22Rv1 (cell line): ENCODE measurements at regions not wholly inside any gene's neighbourhood (a gene's known extent, or its start where the extent isn't known, plus 50 kb on each side); places are given as distances from the start of the nearest gene placed in this dataset.

ENCODE experiments used
- ZFX ChIP-seq: fragments of 450-650 bp; IDR thresholded peaks from 2 replicates; pipeline ENCODE4 v1.6.1; 2017; ENCODE audit warnings: antibody characterized with exemption, borderline replicate concordance
- TF ChIP-seq, protein P1 (sequence below): fragments of 450-650 bp; IDR thresholded peaks from 2 replicates; pipeline ENCODE4 v1.5.1; 2017; ENCODE audit warnings: mild to moderate bottlenecking

DNA sequence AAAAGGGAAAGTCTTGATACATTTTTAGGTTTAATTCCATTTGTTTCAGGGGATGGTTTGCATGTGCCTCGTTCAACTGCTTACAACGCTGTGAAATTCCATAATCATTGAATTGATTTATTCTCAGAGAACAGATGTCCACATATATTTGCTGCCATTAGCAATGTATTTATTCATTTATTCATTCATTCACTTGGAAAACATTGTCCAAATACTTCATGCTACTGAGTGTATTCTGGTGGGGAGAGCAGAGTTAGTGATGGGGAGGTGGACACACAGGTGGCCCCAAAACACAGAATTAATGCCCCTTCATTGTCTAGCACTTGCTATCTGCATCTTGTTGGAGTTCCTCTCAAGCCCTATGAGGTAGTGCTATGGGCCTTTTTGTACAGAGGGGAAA, 141.2 kb upstream of the PARP11 start:
- no peak for TF ChIP-seq ZFX
- TF ChIP-seq, protein P1, sequence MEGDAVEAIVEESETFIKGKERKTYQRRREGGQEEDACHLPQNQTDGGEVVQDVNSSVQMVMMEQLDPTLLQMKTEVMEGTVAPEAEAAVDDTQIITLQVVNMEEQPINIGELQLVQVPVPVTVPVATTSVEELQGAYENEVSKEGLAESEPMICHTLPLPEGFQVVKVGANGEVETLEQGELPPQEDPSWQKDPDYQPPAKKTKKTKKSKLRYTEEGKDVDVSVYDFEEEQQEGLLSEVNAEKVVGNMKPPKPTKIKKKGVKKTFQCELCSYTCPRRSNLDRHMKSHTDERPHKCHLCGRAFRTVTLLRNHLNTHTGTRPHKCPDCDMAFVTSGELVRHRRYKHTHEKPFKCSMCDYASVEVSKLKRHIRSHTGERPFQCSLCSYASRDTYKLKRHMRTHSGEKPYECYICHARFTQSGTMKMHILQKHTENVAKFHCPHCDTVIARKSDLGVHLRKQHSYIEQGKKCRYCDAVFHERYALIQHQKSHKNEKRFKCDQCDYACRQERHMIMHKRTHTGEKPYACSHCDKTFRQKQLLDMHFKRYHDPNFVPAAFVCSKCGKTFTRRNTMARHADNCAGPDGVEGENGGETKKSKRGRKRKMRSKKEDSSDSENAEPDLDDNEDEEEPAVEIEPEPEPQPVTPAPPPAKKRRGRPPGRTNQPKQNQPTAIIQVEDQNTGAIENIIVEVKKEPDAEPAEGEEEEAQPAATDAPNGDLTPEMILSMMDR, result no peak
